HG03432 (cell line): ENCODE measurements at regions not wholly inside any gene's neighbourhood (a gene's known extent, or its start where the extent isn't known, plus 50 kb on each side); places are given as distances from the start of the nearest gene placed in this dataset.
A peak's percentile ranks its signal among the peaks of the same experiment; 100 is the strongest.
"Not testable (repeated sequence)": the region's sequence is repeated elsewhere in the genome, so short reads cannot be mapped to it uniquely, and the experiment has no call there.

Source experiments
- ATAC-seq: cut with Tn5 transposase; IDR thresholded peaks from one replicate; pipeline ENCODE4 v1.9.1; 2021; ENCODE audit warnings: mild to moderate bottlenecking, moderate library complexity; ENCODE audit not compliant: unreplicated experiment

GRCh38 chr12:74322792-74323191 is 214.8 kb upstream of the ATXN7L3B start:
- ATAC-seq = no peak

- ATAC-seq = no peak
Measured at GRCh38 chr12:74328623-74329022, 209.0 kb upstream of the ATXN7L3B start.

GRCh38 chr12:74334780-74335179 is 202.9 kb upstream of the ATXN7L3B start:
- ATAC-seq = no peak

- no peak for ATAC-seq
Measured at GRCh38 chr12:74337951-74338350, 199.7 kb upstream of the ATXN7L3B start.

- ATAC-seq = no peak
Measured at GRCh38 chr12:74339211-74339610, 198.4 kb upstream of the ATXN7L3B start.

GRCh38 chr12:74349925-74350324 is 187.7 kb upstream of the ATXN7L3B start:
- ATAC-seq = no peak

GRCh38 chr12:74365178-74365964 is 172.3 kb upstream of the ATXN7L3B start:
- ATAC-seq = peak; percentile 92

- no peak for ATAC-seq
Measured at GRCh38 chr12:74370608-74371216, 166.9 kb upstream of the ATXN7L3B start.

- peak; percentile 49 for ATAC-seq
Measured at GRCh38 chr12:74379114-74379513, 158.5 kb upstream of the ATXN7L3B start.

GRCh38 chr12:74381958-74382357 is 155.7 kb upstream of the ATXN7L3B start:
- no peak for ATAC-seq

GRCh38 chr12:74382983-74383382 is 154.7 kb upstream of the ATXN7L3B start:
- no peak for ATAC-seq

GRCh38 chr12:74391283-74391682 is 146.4 kb upstream of the ATXN7L3B start:
- ATAC-seq = no peak

GRCh38 chr12:74393272-74393671 is 144.4 kb upstream of the ATXN7L3B start:
- ATAC-seq = no peak

- ATAC-seq = no peak
Measured at GRCh38 chr12:74394647-74395046, 143.0 kb upstream of the ATXN7L3B start.

- ATAC-seq = no peak
Measured at GRCh38 chr12:74401035-74401434, 136.6 kb upstream of the ATXN7L3B start.

GRCh38 chr12:74401966-74402365 is 135.7 kb upstream of the ATXN7L3B start:
- no peak for ATAC-seq

GRCh38 chr12:74403221-74403470 is 134.5 kb upstream of the ATXN7L3B start:
- not testable (repeated sequence) for ATAC-seq

GRCh38 chr12:74408601-74409166 is 129.0 kb upstream of the ATXN7L3B start:
- no peak for ATAC-seq

GRCh38 chr12:74412606-74413230 is 124.9 kb upstream of the ATXN7L3B start:
- no peak for ATAC-seq

GRCh38 chr12:74415633-74416032 is 122.0 kb upstream of the ATXN7L3B start:
- peak; percentile 83 for ATAC-seq

- ATAC-seq = no peak
Measured at GRCh38 chr12:74418573-74418972, 119.1 kb upstream of the ATXN7L3B start.

GRCh38 chr12:74424778-74425177 is 112.9 kb upstream of the ATXN7L3B start:
- ATAC-seq = no peak
